Islet precursor cell (in vitro differentiated cells): ENCODE measurements at regions not wholly inside any gene's neighbourhood (a gene's known extent, or its start where the extent isn't known, plus 50 kb on each side); places are given as distances from the start of the nearest gene placed in this dataset.

Experiments used
- DNase-seq: peaks from one replicate; pipeline ENCODE4 v3.0.0-alpha.2; 2018

GRCh38 chr4:85406185-85406584, 68.8 kb upstream of the ARHGAP24 start:
- DNase-seq = no peak

- no peak for DNase-seq
These were observed 67.4 kb upstream of the ARHGAP24 start for GRCh38 chr4:85407546-85407945.

GRCh38 chr4:85408301-85408700, 66.6 kb upstream of the ARHGAP24 start:
- no peak for DNase-seq

- no peak for DNase-seq
These were observed 65.7 kb upstream of the ARHGAP24 start for GRCh38 chr4:85409251-85409650.

- DNase-seq = no peak
These were observed 63.6 kb upstream of the ARHGAP24 start for GRCh38 chr4:85411386-85411785.

- no peak for DNase-seq
These were observed 60.0 kb upstream of the ARHGAP24 start for GRCh38 chr4:85414972-85415371.

GRCh38 chr4:85416094-85416493, 58.9 kb upstream of the ARHGAP24 start:
- DNase-seq = no peak

- DNase-seq = no peak
These were observed 55.8 kb upstream of the ARHGAP24 start for GRCh38 chr4:85419103-85419502.

GRCh38 chr4:85420831-85421230, 54.1 kb upstream of the ARHGAP24 start:
- DNase-seq = peak; percentile 84

GRCh38 chr4:85423431-85423830, 51.5 kb upstream of the ARHGAP24 start:
- DNase-seq = no peak
